Thyroid gland (tissue), 4 donors: ENCODE measurements at regions not wholly inside any gene's neighbourhood (a gene's known extent, or its start where the extent isn't known, plus 50 kb on each side); places are given as distances from the start of the nearest gene placed in this dataset.

Source experiments
- CTCF ChIP-seq, 6 experiments: fragments of 200-600 bp in 3 of 6; fragments of 450-650 bp in 3 of 6; sonication (generic) in 3 of 6; IDR thresholded peaks; one replicate each; pipeline ENCODE4 v1.5.1; 2016 to 2019; ENCODE audit warnings: antibody characterized with exemption in 6 of 6, mild to moderate bottlenecking in 2 of 6, inconsistent platforms in 1 of 6, moderate library complexity in 1 of 6
- POLR2A ChIP-seq, 2 donors: fragments of 450-650 bp; IDR thresholded peaks; one replicate each; pipeline ENCODE4 v1.6.1; 2017; ENCODE audit warnings: antibody characterized with exemption in 2 of 2, mild to moderate bottlenecking in 2 of 2, moderate library complexity in 1 of 2

- TF ChIP-seq POLR2A (IDR thresholded peaks at IDR 0.05) (no peak), CTCF (IDR thresholded peaks at IDR 0.05) (no peak)
These were observed 146.0 kb upstream of the GPC6 start for GRCh38 chr13:93080587-93080986.
